Endothelial cell (in vitro differentiated cells): ENCODE measurements at regions not wholly inside any gene's neighbourhood (a gene's known extent, or its start where the extent isn't known, plus 50 kb on each side); places are given as distances from the start of the nearest gene placed in this dataset.

Experiments
- DNase-seq: peaks from one replicate; pipeline ENCODE4 v3.0.0; 2021; ENCODE audit warnings: low spot score
- H3K27ac Mint-ChIP-seq: one replicate; pipeline ENCODE4 v1.8.0; 2021; ENCODE audit warnings: mixed read lengths, inconsistent platforms; ENCODE audit not compliant: unreplicated experiment
- H3K27me3 Mint-ChIP-seq: one replicate; pipeline ENCODE4 v1.8.0; 2021; ENCODE audit warnings: mild to moderate bottlenecking, moderate library complexity, mixed read lengths, inconsistent platforms; ENCODE audit not compliant: unreplicated experiment
- H3K36me3 Mint-ChIP-seq: one replicate; pipeline ENCODE4 v1.8.0; 2021; ENCODE audit warnings: mild to moderate bottlenecking, low read depth, mixed read lengths, inconsistent platforms; ENCODE audit not compliant: unreplicated experiment
- H3K4me1 Mint-ChIP-seq: one replicate; pipeline ENCODE4 v1.8.0; 2021; ENCODE audit warnings: mild to moderate bottlenecking, mixed read lengths, inconsistent platforms; ENCODE audit not compliant: unreplicated experiment
- H3K4me3 Mint-ChIP-seq: one replicate; pipeline ENCODE4 v1.8.0; 2021; ENCODE audit warnings: mild to moderate bottlenecking, mixed read lengths, inconsistent platforms; ENCODE audit not compliant: unreplicated experiment
- H3K9me3 Mint-ChIP-seq: one replicate; pipeline ENCODE4 v1.8.0; 2021; ENCODE audit warnings: mixed read lengths, inconsistent platforms; ENCODE audit not compliant: unreplicated experiment
- CTCF ChIP-seq: fragments of 200-600 bp; sonication (generic); IDR thresholded peaks from one replicate; pipeline ENCODE4 v1.5.0; 2021; ENCODE audit warnings: antibody characterized with exemption; ENCODE audit not compliant: unreplicated experiment

DNA sequence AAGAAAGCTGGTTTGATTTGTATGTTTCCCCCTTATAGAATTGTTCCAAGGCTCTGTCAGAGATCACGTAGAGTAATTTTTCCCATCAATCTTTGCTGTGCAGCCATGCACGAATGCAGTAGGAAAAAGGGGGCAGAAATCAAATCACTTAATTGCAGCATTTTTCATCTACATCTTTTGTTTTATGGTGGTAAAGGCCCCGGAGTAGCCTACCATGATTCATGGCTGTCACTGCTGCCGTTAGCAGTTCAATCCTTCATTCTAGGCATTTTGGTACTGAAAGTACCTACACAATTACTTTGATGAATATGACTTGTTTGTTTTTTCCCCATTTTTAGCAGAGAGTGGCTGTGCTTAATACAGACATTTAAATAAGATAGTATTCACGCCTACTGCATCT lies 631.9 kb upstream of the MMS22L start:
- no peaks in the 10 kb centered on the region for H3K4me1 Mint-ChIP-seq
- no peaks in the 10 kb centered on the region for H3K9me3 Mint-ChIP-seq
- TF ChIP-seq CTCF, result no peak
- no peak for DNase-seq
- no peak overlapping the region for H3K4me3 Mint-ChIP-seq
- no peak overlapping the region for H3K27ac Mint-ChIP-seq
- H3K36me3 Mint-ChIP-seq, result no peaks in the 10 kb centered on the region
- H3K27me3 Mint-ChIP-seq, result no peaks in the 10 kb centered on the region

DNA sequence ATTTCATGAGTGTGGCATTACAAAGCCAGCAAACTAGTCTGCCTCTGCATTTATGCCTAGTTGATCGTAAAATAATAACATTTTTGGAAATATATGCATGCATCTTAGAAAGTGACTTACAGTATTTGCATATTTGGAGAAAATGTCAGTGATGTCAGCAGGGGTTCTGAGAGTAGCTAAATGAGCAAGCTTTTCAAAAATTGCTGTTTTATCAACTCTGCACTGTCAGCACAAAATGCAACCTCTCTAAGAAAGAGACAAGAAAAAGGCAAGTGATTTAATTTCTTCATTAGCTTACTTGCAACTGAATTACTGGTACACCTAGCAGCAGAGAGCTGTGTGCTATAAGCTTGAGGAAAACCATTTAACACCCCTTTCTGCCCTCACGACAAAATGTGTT lies 632.5 kb upstream of the MMS22L start:
- no peak overlapping the region for H3K27ac Mint-ChIP-seq

GRCh38 chr6:97917369-97917768 lies 634.4 kb upstream of the MMS22L start:
- TF ChIP-seq CTCF, result no peak
- H3K4me3 Mint-ChIP-seq, result no peak overlapping the region
- H3K4me1 Mint-ChIP-seq, result no peaks in the 10 kb centered on the region
- no peak for DNase-seq
- no peak overlapping the region for H3K27ac Mint-ChIP-seq
- no peaks in the 10 kb centered on the region for H3K36me3 Mint-ChIP-seq
- no peaks in the 10 kb centered on the region for H3K9me3 Mint-ChIP-seq
- H3K27me3 Mint-ChIP-seq, result no peaks in the 10 kb centered on the region

More for the DNA sequence above, 632.5 kb upstream of the MMS22L start:
- no peak for TF ChIP-seq CTCF
- Mint-ChIP-seq H3K4me1 (no peaks in the 10 kb centered on the region), H3K4me3 (no peak overlapping the region), H3K36me3 (no peaks in the 10 kb centered on the region), H3K27me3 (no peaks in the 10 kb centered on the region), H3K9me3 (no peaks in the 10 kb centered on the region)
- DNase-seq, result no peak

GRCh38 chr6:97919046-97919445 lies 636.0 kb upstream of the MMS22L start:
- H3K27me3 Mint-ChIP-seq, result no peaks in the 10 kb centered on the region
- TF ChIP-seq CTCF, result no peak
- no peak overlapping the region for H3K4me3 Mint-ChIP-seq
- H3K27ac Mint-ChIP-seq, result no peak overlapping the region
- DNase-seq, result no peak
- H3K4me1 Mint-ChIP-seq, result no peaks in the 10 kb centered on the region
- H3K9me3 Mint-ChIP-seq, result no peaks in the 10 kb centered on the region
- H3K36me3 Mint-ChIP-seq, result no peaks in the 10 kb centered on the region

GRCh38 chr6:97919631-97920030 lies 636.6 kb upstream of the MMS22L start:
- Mint-ChIP-seq H3K27me3 (no peaks in the 10 kb centered on the region), H3K36me3 (no peaks in the 10 kb centered on the region), H3K9me3 (no peaks in the 10 kb centered on the region), H3K4me3 (no peak overlapping the region), H3K4me1 (no peaks in the 10 kb centered on the region), H3K27ac (no peak overlapping the region)
- no peak for DNase-seq
- no peak for TF ChIP-seq CTCF
